NCI-H748 (cell line): ENCODE measurements at regions not wholly inside any gene's neighbourhood (a gene's known extent, or its start where the extent isn't known, plus 50 kb on each side); places are given as distances from the start of the nearest gene placed in this dataset.
A peak's percentile ranks its signal among the peaks of the same experiment; 100 is the strongest.
"Not testable (repeated sequence)": the region's sequence is repeated elsewhere in the genome, so short reads cannot be mapped to it uniquely, and the experiment has no call there.

Source experiments
- DNase-seq: peaks from one replicate; lab custom pipeline; 2025; ENCODE audit not compliant: unreplicated experiment; lab: John Stamatoyannopoulos, UW

DNA sequence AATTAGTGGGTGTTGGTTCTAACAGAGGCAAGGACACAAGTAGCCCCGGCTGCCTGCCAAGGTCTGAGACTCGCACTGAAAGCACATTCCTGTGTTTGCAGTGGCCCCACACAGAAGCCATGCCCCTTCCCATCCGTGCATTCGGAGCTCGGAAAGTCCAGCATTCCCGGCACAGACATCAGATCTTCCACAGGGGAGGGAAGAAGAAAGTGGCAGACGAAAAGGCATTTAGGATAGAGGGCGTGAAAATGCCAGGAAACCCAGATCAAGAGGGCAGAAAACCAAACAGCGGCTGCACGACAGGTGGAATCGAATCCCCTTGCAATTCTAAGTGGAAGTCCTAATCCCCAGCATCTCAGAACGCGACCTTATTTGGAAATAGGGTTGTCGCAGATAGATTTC lies 105.5 kb upstream of the ASB18 start:
- DNase-seq = no peak

DNA sequence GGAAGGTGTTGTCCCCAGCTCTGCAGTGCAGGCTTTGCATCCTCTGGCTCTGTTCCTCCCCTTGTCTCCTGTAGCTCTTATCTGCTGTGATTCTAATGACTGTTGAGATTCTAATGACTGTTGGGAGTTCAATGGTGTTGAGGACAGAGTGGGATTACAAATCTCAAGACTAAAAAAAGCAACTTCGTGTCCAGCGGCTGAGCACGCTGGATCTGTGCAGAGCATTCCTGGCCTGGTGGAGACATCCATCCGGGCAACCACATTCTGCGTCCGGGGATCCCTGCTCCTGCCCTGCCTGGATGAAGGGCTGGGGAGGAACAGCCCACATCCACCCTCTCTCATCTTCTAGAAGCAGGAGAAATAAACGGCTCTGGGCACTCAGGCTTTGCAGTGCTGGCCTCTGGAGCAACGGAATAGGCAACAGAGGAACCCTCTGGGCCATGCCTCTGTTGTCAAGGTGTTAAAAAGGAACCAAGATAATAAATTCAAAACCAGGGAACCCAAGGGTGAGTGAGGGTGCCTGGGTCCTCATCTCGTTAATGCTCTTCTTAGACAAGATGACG lies 106.7 kb upstream of the ASB18 start:
- DNase-seq = no peak

DNA sequence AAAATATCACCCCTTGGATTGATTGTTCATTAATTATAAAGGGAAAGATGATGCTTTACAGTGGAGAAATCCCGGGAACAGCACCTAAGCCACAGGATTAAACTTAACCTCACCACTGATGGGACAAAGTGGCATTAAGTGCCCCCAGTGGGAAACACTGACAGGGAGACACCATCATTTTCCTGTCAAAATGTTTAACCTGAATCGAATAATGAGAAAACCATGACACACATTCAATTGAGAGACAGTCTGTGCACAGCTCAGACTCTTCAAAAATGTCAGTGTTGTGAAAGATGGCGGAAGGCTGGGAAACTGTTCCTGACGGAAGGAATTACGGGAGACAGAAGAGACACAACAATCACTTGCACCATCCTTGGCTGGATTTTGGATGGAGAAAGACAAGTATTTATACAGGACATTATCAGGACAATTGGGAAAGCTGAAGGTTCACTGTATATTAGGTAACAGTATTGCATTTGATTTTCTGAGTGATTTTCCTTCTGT lies 111.8 kb upstream of the ASB18 start:
- DNase-seq = no peak

DNA sequence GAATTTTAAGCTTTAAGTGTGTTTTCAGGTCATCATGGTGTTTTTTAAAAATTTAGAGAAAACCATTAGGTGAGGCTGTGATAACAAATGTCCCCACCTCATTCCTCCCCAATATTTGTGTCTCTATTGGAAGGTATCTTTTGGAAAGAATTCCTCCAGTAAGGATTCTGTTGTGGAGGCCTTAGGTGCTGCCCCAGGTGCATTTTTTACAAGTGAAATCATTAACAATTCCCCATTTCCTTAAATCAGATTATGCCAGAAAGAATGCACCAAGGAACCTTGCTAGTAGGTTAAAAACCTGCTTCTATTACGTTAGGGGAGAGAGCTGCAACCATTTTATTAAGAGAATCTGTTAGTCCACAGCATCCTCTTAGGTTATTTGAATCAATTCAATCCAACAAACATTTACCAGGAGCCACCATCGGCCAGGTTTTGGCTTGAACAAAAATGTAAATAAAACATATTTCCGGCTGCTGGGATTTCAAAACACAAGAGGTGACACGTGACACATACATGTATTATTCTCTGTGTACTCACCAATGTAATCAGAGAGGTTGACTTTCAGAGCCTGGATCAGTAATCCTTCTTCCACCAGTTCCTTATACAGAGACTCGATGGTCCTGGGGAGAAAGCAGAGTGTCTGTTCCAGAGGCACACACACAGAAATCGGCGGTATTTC lies 112.5 kb upstream of the ASB18 start:
- DNase-seq = peak; percentile 61

DNA sequence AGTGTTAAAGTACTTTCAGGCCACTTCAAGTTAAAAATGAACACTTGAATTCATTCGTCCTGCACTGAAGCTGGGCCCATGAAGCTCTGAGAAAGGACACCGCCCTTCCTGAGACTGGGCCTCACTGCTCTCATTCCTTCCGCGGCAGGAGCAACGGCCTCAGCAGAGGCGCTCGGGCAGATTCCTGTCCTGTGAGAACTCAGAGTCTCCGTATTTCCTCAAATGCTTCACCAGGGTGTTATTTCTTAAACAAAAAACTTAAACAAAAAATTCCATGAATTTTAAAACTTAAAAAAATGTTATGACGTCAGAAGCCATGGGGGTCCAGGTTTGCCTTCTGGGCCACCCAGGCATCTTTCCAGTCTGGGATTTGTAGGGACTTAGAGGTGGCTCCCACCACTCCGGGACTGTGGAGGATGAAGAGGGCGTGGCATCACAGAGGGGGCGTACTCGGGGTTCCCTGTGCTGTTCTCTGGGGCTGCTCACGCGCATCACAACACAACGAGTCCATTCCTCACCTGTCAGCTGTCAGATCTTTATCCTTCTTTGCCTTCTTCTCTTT lies 115.9 kb upstream of the ASB18 start:
- DNase-seq = no peak

DNA sequence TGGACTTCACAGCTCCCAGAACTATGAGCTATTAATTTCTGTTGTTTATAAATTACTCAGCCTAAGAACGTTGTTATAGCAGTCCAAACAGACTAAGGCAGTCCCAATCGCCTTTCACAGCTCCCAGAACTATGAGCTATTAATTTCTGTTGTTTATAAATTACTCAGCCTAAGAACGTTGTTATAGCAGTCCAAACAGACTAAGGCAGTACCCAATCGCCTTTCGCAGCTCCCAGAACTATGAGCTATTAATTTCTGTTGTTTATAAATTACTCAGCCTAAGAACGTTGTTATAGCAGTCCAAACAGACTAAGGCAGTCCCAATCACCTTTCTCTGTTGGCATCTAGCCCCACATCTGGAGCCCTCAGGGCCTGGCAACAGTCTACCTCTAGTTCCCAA lies 117.0 kb upstream of the ASB18 start:
- DNase-seq = not testable (repeated sequence)

DNA sequence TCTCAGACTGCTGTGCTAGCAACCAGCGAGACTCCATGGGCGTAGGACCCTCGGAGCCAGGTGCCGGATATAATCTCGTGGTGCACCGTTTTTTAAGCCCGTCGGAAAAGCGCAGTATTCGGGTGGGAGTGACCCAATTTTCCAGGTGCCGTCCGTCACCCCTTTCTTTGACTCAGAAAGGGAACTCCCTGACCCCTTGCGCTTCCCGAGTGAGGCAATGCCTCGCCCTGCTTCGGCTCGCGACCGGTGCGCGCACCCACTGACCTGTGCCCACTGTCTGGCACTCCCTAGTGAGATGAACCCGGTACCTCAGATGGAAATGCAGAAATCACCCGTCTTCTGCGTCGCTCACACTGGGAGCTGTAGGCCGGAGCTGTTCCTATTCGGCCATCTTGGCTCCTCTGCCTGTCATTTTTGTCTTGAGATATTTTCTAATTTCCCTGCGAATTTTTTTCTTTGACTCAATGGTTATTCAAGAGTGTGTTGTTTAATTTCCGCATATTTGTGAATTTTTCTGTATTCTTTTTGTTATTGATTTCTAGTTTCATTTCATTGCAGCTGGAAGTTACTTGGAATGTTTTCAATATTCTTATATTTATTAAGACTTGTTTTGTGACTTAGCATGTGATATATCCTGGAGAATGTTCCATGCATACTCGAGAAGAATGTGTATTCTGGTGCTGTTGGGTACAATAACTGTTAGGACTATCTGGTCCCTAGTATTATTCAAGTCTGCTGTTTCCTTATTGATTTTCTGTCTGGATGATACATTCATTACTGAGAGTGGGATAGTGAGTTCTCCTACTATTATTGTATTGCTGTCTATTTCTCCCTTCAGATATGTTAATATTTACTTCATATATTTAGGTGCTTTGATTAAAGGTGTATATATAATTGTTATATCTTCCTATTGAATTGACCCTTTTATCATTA lies 125.3 kb upstream of the ASB18 start:
- DNase-seq = not testable (repeated sequence)

DNA sequence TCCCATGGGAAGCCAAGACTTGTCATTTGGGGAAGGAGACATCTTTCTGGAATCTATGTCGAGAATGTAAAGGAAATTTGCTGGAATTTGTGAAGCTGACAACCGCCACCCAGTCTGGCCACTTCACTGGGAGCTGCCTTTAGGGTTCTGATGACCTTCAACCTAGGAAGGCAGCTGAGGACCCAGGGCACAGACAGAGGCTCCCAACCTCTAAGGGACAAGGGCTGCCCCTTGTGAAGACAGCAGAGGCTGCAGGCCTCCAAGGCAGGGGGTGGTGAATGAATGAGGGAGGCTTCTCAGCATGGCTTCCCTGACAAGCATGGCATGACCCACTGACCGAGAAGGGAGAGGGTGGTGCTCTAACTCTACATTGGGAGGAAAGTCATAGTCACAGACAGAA lies 128.9 kb upstream of the ASB18 start:
- DNase-seq = no peak

DNA sequence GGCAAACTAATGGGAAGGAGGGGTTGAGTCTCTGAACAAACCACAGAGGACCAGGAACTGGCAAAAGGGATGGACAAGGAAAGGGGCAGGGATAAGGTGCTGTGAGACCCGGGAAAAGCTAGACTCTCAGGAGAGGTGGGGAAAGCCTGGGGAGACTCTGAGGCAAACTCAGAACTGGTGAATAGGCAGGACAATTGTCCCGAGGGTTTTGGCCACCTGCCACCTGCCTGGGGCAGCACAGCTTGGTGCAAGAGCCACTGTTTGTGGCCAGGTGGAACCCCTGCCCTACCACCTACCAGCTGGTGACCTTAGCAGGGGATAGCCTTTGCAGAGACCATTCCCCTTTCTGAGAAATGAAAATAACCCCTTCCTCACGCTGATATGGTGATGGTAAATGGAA lies 129.4 kb upstream of the ASB18 start:
- DNase-seq = no peak

DNA sequence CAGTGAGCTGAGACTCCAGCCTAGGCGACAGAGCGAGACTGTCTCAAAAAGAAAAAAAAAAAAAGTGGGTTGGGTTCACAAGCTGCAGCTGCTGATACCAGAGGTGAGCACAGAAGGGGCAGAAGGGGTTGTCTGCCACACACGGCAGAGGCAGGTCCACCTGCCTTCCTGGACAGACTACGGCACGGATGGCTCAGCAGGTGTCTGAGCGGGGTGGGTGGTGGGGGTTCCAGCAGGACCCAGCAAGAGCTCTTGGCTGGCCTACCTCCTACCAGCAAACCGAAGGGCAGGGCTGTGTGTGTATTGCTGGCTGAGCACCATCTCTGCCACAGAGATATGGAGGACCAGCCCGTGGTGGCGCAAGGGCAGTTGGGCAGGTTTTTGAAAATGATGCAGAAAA lies 130.4 kb upstream of the ASB18 start:
- no peak for DNase-seq

DNA sequence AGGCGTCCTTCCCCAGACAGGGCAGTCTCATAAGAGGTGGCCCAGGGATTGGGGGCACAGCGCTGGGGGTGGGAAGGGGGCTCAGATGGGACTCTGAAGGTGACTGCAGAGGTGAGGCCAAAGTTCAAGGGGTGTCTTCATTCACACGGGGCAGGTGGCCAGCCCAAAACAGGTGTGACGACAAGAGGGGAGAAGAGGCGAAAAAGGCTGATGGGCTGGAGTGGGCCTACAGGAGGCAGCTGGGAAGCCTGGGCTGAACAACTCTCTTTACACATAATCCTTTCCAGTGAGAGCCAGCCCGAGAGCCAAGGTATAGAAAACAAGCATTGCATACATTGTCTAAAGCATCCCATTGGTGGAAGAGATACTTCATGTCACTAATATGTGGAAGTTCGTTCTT lies 130.9 kb upstream of the ASB18 start:
- DNase-seq = no peak

DNA sequence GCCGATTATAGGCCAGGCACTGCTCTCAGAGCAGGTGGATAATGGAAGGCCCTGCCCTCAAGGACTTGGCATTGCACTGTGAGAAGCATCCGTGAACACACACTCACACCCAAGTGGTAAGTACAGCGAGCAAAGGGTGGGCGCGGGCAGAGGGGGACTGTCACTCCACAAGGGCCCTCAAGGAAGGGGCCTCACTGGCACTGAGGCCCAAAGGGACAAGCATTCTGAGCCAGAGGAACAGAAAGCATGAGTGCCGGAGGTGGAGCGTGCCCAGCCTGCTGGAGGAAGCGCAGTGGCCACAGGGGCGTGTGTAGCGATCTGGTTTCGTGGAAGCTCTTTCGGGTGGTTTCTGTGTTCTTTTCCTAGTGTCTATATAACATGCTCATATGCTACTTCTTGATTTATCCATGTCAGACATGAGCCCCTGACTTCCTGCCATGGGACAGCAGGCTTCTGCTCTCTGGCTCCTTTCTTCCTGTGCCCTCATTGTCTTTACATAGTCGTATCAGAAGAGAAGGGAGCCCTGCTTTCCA lies 132.7 kb upstream of the ASB18 start:
- no peak for DNase-seq

DNA sequence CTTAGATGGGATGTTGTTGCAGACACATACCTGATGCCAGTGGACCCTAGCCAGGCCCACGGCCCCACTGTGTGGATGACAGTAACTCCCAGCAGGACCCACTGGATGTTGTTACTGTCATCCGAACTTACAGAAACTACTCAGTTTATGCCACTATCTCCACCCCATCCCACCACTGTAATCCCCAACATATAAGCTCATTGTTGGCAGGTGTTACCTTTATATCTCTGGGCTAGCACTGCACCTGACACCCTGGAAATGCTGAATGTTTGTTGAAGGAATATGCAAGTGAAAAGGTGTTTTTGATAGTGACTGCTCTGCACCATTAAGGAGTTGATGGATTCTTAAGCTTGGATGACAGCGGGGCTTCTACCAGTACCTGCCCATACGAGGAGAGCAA lies 133.5 kb upstream of the ASB18 start:
- no peak for DNase-seq

DNA sequence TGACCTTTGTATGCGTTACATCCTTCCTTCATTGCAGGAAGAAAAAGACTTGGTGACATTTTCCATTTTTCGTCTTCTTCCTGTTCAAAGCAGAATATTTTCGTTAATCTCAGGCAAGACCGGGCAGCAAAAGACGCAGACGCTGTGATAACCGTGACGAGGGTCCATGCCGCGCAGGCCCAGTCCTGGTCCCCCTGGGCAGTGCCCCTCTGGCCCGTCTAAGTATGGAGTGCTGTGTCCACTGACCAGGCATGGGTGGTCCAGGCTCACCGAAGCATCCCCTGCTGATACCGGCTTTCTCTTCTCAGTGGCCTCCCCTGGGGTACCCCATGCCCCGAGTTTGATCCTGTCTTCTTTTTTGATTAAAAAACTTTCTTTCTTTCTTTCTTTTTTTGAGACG lies 135.2 kb upstream of the ASB18 start:
- DNase-seq = no peak

DNA sequence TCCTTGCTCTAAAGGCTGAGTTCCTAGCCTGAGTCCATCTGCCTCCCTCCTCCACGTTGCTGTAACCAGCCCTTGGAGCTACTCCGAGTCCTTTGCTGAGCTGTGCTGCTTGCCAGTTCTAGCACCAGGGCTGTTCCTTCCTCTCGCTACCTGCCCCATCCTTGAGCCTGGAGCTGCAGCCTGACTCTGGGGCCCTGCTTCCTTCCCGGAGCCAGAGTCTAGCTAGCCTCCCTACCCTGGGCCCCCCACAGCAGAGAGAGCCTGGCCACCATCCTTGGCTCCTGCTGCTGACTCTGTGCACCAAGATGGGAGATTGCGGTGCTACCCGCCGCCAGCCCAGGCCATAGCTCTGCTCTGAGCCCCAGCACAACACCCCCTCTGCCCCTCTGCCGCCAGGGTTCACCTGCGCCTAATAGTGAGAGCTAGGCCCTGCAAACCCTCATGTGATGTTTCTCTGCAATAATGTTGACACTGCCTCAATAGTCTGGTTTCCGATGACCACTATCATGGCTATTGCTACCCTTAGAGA lies 135.9 kb upstream of the ASB18 start:
- DNase-seq = no peak

DNA sequence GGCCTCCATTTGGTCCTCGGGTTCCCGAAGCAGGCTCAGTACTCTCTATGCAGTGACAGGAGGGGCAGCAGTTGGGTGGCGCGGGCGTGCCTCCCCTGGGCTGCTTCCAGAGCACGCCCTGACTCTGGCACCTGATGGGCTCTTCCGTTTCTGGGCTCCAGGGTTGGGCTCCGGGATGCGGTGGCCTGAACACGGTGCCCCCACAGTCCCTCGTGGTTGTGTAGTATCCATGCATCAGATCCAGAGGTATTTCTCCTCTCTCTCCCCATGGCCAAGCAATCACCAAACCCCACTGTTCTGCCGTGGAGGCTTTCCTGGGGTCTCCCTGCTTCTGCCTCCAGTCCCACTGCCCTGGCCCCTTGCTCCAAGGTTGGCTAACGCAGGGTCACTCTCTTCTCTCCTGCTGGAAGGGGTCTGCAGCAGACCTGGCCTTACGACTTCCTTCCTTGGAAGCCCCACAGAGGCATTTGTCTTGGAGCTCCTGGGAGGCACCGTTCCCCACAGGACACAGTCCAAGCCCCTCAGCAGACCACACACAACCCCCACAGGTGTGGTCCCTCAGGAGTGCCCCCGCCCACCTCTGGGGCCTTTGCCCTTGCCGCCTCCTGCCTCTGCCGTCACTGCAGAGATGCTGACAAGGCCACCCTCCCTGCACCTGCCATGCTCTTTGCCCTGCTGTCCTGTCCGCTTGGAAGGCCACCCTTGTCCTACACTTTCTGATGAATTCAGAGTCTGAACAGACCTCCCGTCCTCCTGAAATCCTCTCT lies 136.6 kb upstream of the ASB18 start:
- DNase-seq = no peak

DNA sequence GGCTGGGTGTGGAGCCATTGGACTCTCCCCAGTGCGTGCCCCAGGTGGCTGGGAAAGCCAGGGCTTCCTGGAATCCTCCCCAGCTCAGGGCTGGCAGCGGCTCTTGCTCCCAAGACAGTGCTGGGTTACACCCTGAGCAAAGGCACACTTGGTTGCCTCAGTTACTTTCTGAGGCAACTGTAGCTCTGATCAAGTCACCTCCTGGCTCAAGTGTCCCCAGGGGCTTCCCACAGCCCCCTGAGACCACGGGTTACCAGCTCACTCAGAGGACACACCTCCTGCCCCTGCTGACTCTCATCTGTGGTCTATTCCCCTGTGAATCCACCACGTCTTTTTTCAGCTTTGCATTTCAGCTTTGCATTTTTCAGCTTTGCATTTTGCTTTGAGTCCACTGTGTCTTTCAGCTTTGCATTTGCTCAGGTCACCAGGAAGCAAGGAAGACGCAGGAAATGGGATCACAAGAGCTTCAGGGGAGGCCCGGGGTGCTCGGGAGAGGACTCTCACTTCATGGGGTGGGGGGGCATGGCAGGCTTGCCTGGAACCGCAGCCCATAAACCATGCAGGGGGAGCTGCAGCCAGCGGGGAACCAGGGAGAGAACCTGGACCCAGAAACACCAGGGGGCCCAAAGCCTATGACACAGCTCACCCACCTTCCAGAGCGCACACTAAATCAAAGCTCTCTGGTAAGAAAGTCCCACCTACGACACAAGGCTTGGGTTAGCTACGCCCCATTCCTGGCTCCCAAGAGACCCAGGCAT lies 138.0 kb upstream of the ASB18 start:
- DNase-seq = no peak

DNA sequence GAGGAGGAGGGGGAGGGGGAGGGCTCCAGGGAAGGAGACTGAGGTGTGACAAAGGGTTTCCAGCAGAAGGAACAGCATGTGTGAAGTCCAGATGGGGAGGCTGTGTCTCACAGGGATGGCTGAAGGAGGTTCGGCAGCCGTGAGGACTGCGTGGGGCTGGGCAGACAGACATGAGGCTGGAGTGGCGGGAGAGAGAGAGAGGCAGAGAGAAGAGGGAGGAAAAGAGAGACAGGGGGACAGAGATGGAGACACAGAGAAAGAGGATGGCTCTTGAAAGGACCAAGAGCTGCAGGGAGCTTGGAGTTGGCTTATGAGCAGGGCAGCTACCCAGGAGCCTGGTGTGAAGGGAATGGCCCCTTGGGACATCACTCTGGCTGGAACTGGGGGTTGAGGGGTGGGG lies 138.9 kb upstream of the ASB18 start:
- DNase-seq = no peak

DNA sequence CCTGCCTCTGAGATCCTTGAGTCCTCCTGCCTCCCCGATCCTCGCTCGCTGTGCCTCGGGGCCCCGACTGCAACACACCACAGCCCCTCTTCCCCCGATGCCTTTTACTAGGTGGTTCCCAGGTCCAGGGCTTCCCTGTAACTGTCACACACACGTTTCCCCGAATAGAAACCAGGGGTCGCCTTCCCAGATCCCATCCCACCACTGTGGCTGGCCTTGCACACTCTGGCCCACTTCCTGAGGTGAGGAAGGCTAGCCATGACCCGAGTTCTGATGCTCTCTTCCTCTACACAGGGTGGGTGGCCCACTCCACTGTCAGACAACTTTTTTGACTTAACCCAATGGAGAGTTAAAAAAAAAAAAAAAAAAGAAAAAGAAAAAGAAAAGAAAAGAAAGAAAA lies 139.6 kb upstream of the ASB18 start:
- DNase-seq = no peak

DNA sequence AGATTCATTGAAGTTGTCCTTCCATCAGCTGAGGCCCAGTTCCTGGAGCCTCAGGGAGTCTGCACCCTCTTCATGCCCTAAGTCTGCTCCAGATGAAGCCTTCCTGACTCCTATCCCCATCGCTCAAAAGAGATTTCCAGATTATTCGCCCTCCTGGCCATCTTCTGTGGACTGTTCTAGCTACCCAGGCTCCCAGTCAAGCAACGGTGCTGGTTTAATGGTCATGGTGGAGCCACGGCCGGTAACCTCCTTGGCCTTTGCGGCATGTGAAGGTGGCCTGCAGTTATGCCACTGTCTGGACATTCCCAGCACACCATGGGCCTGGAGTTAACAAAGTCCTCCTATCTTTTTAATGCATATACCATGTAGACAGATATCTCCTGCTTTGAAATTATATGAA lies 140.1 kb upstream of the ASB18 start:
- DNase-seq = no peak
